Small intestine (tissue), 7 donors: ENCODE measurements at regions not wholly inside any gene's neighbourhood (a gene's known extent, or its start where the extent isn't known, plus 50 kb on each side); places are given as distances from the start of the nearest gene placed in this dataset.

Experiments
- DNase-seq, 2 donors: peaks; one replicate each; pipeline versions ENCODE4 v3.0.0 to v3.0.0-alpha.2; 2013
- FAIRE-seq: peaks from 2 replicates; lab custom pipeline; 2012; peaks lifted over from hg19 to GRCh38; lab: Jason Lieb, UNC
- H3K27ac ChIP-seq, 3 donors: one replicate each; pipeline ENCODE4 v1.5.1; 2013; ENCODE audit warnings: low read length in 2 of 3, mild to moderate bottlenecking in 2 of 3, control low read depth in 1 of 3, inconsistent platforms in 1 of 3, low read depth in 1 of 3, moderate library complexity in 1 of 3
- H3K27me3 ChIP-seq, 3 donors: one replicate each; pipeline ENCODE4 v1.6.1; 2013; ENCODE audit warnings: low read length in 3 of 3, inconsistent platforms in 1 of 3; ENCODE audit not compliant: control insufficient read depth in 3 of 3, insufficient read depth in 3 of 3
- H3K36me3 ChIP-seq, 3 donors: one replicate each; pipeline ENCODE4 v1.6.1; 2013; ENCODE audit warnings: low read length in 3 of 3, inconsistent platforms in 1 of 3, low read depth in 1 of 3, mild to moderate bottlenecking in 1 of 3, moderate library complexity in 1 of 3; ENCODE audit not compliant: control insufficient read depth in 3 of 3, insufficient read depth in 2 of 3
- H3K4me1 ChIP-seq, 3 donors: one replicate each; pipeline ENCODE4 v1.6.1; 2013; ENCODE audit warnings: low read length in 2 of 3, inconsistent platforms in 1 of 3, low read depth in 1 of 3, mild to moderate bottlenecking in 1 of 3, moderate library complexity in 1 of 3; ENCODE audit not compliant: control insufficient read depth in 3 of 3, insufficient read depth in 2 of 3
- H3K4me3 ChIP-seq, 3 donors: one replicate each; pipeline ENCODE4 v1.5.1; 2013; ENCODE audit warnings: low read length in 3 of 3, control low read depth in 1 of 3, inconsistent platforms in 1 of 3, low read depth in 1 of 3, mild to moderate bottlenecking in 1 of 3, moderate library complexity in 1 of 3
- H3K9me3 ChIP-seq, 2 donors: one replicate each; pipeline ENCODE4 v1.6.1; 2013; ENCODE audit warnings: low read depth in 1 of 2, low read length in 1 of 2; ENCODE audit not compliant: control insufficient read depth in 2 of 2, insufficient read depth in 1 of 2
- WGBS, 3 donors: extraction: QIAGEN DNeasy Blood & Tissue Kit; methylation state at CpG; one replicate each; pipeline ENCODE4 v1.1.7; 2013; 5-methylcytosine and 5-hydroxymethylcytosine counted together
- donor health status: healthy with polysubstance abuse.
- donor health status: control.
- donor health status: control.
- donor health status: Bipolar disorder and iron deficiency.
- donor health status: healthy.

GRCh38 chr15:46576646-46577395, 942.0 kb downstream of the SQOR start:
- no peaks in the 10 kb centered on the region for H3K4me1 ChIP-seq
- no peaks in the 10 kb centered on the region for H3K27me3 ChIP-seq
- H3K36me3 ChIP-seq: no peaks in the 10 kb centered on the region
- no peaks in the 10 kb centered on the region for H3K9me3 ChIP-seq
- H3K27ac ChIP-seq: no peak overlapping the region
- WGBS, 3 donors: 56 to 81% (median 64%) methylated on average over 1 of the region's 1 CpG
- no peak overlapping the region for H3K4me3 ChIP-seq
- FAIRE-seq: no peak
- DNase-seq: peak in 1 of 2 donors; percentile 8

GRCh38 chr15:46577767-46578166, 942.9 kb downstream of the SQOR start:
- no peaks in the 10 kb centered on the region for H3K4me1 ChIP-seq
- H3K4me3 ChIP-seq: no peak overlapping the region
- WGBS, 3 donors: 32 to 59% (median 54%) methylated on average over 2 of the region's 2 CpGs
- H3K36me3 ChIP-seq: no peaks in the 10 kb centered on the region
- H3K9me3 ChIP-seq: no peaks in the 10 kb centered on the region
- H3K27ac ChIP-seq: no peak overlapping the region
- no peaks in the 10 kb centered on the region for H3K27me3 ChIP-seq
- no peak for FAIRE-seq
- DNase-seq: no peak

DNA sequence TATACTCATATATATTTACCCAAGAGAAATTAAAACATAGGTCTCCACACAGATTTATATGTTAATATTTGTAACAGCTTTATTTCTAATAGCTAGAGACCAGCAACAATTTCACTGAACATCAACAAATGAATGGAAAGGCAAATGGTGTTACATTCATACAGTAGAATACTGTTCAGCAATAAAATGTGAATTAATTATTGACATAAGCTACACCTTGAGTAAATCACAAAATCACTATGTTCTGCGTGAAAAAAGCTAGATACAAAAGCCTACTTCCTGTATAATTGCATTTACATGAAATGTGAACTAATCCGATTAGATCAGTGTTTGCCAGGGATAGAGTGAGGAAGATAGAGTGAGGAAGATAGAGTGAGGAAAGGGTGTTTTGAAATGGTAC, 945.7 kb downstream of the SQOR start:
- FAIRE-seq (no peak), DNase-seq (no peak)
- Histone ChIP-seq H3K36me3 (no peaks in the 10 kb centered on the region), H3K4me1 (no peaks in the 10 kb centered on the region), H3K4me3 (no peak overlapping the region), H3K27me3 (no peaks in the 10 kb centered on the region), H3K27ac (no peak overlapping the region), H3K9me3 (no peaks in the 10 kb centered on the region)
- WGBS, 3 donors: 41 to 60% (median 49%) methylated on average over 2 of the region's 2 CpGs

GRCh38 chr15:46580924-46581323, 946.1 kb downstream of the SQOR start:
- no peaks in the 10 kb centered on the region for H3K9me3 ChIP-seq
- H3K4me3 ChIP-seq: no peak overlapping the region
- no peaks in the 10 kb centered on the region for H3K4me1 ChIP-seq
- no peak overlapping the region for H3K27ac ChIP-seq
- DNase-seq (no peak), FAIRE-seq (no peak)
- H3K27me3 ChIP-seq: no peaks in the 10 kb centered on the region
- 68 to 82% (median 75%) methylated on average over 2 of the region's 2 CpGs for WGBS, 3 donors
- H3K36me3 ChIP-seq: no peaks in the 10 kb centered on the region

DNA sequence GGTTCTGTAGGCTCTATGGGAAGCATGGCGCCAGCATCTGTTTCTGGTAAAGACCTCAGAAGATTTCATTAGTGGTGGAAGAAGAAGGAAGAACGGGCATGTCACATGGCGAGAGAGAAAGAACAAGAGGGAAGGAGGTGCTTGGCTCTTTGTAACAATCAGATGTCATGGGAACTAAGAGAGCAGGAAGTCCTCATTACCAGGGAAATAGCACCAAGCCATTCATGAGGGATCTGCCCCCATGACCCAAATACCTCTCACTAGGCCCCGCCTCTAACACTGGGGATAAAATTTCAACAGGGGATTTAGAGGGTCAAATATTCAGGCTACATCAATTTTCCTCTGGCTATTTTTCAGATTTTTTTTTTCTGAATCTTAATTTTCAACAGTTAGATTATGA, 954.3 kb downstream of the SQOR start:
- DNase-seq (no peak), FAIRE-seq (no peak)
- Histone ChIP-seq H3K27ac (no peak overlapping the region), H3K27me3 (no peaks in the 10 kb centered on the region), H3K36me3 (no peaks in the 10 kb centered on the region), H3K4me3 (no peak overlapping the region), H3K4me1 (no peaks in the 10 kb centered on the region), H3K9me3 (peaks cover 0 to 3% of the 10 kb centered on the region in 2 donors)
- 80 to 89% (median 85%) methylated on average over 4 of the region's 4 CpGs for WGBS, 3 donors

DNA sequence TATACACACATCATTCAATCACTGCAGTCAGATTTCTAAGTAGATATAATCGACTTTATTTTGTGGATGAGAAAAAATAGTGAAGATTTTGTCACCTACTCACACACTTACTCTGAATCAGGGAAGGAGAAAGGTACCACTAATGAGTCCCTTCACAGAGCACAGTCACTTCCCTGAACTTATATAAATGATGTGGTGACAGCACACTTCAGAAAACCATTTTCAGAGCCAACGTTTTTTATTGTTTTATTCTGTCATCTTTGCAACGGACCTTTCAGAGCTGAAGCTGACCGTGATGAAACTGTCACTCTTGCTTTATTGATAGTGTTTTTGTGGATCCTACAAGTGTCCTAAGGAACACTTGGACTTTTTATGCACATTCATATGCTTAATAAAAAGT, 956.6 kb downstream of the SQOR start:
- no peak for FAIRE-seq
- Histone ChIP-seq H3K4me1 (no peaks in the 10 kb centered on the region), H3K4me3 (no peak overlapping the region), H3K27me3 (no peaks in the 10 kb centered on the region), H3K9me3 (peaks cover 0 to 3% of the 10 kb centered on the region in 2 donors), H3K36me3 (no peaks in the 10 kb centered on the region), H3K27ac (no peak overlapping the region)
- 71 to 76% (median 73%) methylated on average over 4 of the region's 4 CpGs for WGBS, 3 donors
- no peak for DNase-seq

DNA sequence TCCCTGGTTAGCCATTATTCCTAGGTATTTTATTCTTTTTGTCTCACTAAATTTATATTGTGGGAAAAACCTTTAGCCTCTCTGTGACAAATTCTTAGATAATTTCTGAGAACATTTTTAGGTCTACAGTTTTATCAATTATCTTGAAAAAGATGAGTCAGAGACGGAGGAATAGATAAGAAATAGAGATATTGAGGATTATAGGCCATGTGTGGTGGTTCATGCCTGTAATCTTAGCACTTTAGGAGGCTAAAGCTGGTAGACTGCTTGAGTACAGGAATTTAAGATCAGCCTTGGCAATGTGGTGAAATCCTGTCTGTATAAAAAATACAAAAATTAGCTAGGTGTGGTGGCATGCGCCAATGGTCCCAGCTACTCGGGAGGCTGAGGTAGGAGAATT, 960.2 kb downstream of the SQOR start:
- Histone ChIP-seq H3K4me3 (no peak overlapping the region), H3K27ac (no peak overlapping the region), H3K9me3 (no peaks in the 10 kb centered on the region), H3K27me3 (no peaks in the 10 kb centered on the region), H3K36me3 (no peaks in the 10 kb centered on the region), H3K4me1 (no peaks in the 10 kb centered on the region)
- 76 to 82% (median 80%) methylated on average over 3 of the region's 3 CpGs for WGBS, 3 donors
- no peak for FAIRE-seq
- no peak for DNase-seq

DNA sequence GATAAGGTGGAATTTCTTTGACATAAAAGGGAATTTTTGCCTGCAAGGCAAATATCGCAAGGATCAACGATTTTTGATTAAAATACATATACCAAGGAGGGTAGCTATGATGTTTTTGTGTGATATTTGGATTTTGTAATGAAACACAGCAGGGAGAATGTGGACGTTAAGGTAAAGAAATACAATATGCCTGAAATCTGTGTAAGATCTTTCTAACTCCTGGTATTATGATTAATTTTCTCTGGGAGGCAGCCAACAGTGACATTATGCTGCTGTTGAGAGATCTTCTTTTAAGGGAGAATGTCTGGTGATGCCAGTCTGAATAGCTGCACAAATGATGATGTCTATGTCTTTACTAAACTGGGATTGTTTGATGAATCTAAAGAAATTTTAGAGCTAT, 972.2 kb downstream of the SQOR start:
- H3K9me3 ChIP-seq: no peaks in the 10 kb centered on the region
- no peaks in the 10 kb centered on the region for H3K4me1 ChIP-seq
- H3K27me3 ChIP-seq: no peaks in the 10 kb centered on the region
- DNase-seq (no peak), FAIRE-seq (no peak)
- H3K27ac ChIP-seq: no peak overlapping the region
- 38 to 76% (median 59%) methylated on average over 3 of the region's 3 CpGs for WGBS, 3 donors
- H3K36me3 ChIP-seq: no peaks in the 10 kb centered on the region
- no peak overlapping the region for H3K4me3 ChIP-seq

GRCh38 chr15:46616033-46616432, 981.2 kb downstream of the SQOR start:
- WGBS, 3 donors: 89 to 91% (median 90%) methylated on average over 4 of the region's 4 CpGs
- Histone ChIP-seq H3K27ac (no peak overlapping the region), H3K4me1 (no peaks in the 10 kb centered on the region), H3K9me3 (no peaks in the 10 kb centered on the region), H3K27me3 (no peaks in the 10 kb centered on the region), H3K4me3 (no peak overlapping the region), H3K36me3 (no peaks in the 10 kb centered on the region)
- DNase-seq: no peak
- FAIRE-seq: no peak
